Mesothelial cell of epicardium (in vitro differentiated cells): ENCODE measurements at regions not wholly inside any gene's neighbourhood (a gene's known extent, or its start where the extent isn't known, plus 50 kb on each side); places are given as distances from the start of the nearest gene placed in this dataset.

Experiments used
- DNase-seq, 2 experiments: peaks; one replicate each; pipeline ENCODE4 v3.0.0; 2021; ENCODE audit warnings: low spot score in 2 of 2; ENCODE audit not compliant: unreplicated experiment in 2 of 2
- H3K27ac Mint-ChIP-seq: 2 replicates; pipeline ENCODE4 v1.8.0; 2021; ENCODE audit warnings: mixed read lengths
- H3K27me3 Mint-ChIP-seq: 2 replicates; pipeline ENCODE4 v1.8.0; 2021; ENCODE audit warnings: low read depth, mixed read lengths
- H3K36me3 Mint-ChIP-seq: 2 replicates; pipeline ENCODE4 v1.8.0; 2021; ENCODE audit warnings: mixed read lengths
- H3K4me1 Mint-ChIP-seq: 2 replicates; pipeline ENCODE4 v1.8.0; 2021; ENCODE audit warnings: mixed read lengths
- H3K4me3 Mint-ChIP-seq: 2 replicates; pipeline ENCODE4 v1.8.0; 2021; ENCODE audit warnings: mild to moderate bottlenecking, moderate library complexity, mixed read lengths
- H3K9me3 Mint-ChIP-seq: 2 replicates; pipeline ENCODE4 v1.8.0; 2021; ENCODE audit warnings: mixed read lengths
- CTCF ChIP-seq: fragments of 200-600 bp; sonication (generic); IDR thresholded peaks from one replicate; pipeline ENCODE4 v1.5.0; 2021; ENCODE audit warnings: antibody characterized with exemption; ENCODE audit not compliant: unreplicated experiment

- Mint-ChIP-seq H3K4me1 (peaks cover 2% of the 10 kb centered on the region), H3K27me3 (no peaks in the 10 kb centered on the region), H3K9me3 (peaks cover 13% of the 10 kb centered on the region), H3K36me3 (no peaks in the 10 kb centered on the region), H3K4me3 (no peak overlapping the region), H3K27ac (no peak overlapping the region)
- DNase-seq, result no peak
- no peak for TF ChIP-seq CTCF
Measured at GRCh38 chr4:117428536-117428935, 343.2 kb upstream of the TRAM1L1 start.

DNA sequence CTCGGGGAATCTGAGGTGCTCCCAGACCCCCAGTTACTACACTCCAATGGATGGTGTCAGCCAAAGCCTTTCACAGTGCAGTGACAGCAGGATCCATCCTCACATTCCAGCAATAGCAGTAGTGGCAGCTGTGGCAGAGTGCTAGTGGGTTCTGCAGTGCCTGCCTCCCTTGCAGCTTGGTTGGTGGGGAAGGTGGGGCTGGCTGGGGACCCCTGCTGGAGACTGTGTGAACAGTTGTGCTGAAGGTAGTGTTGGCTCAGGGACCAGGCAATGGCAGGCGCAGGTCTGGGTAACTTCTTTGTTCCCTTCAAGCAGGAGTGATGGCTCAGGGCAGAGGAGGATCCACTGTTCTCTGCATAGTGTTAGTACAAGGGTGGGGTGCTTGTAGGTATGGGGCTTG is 343.7 kb upstream of the TRAM1L1 start:
- TF ChIP-seq CTCF, result no peak
- Mint-ChIP-seq H3K36me3 (no peaks in the 10 kb centered on the region), H3K27me3 (no peaks in the 10 kb centered on the region), H3K9me3 (peaks cover 8% of the 10 kb centered on the region), H3K4me1 (peaks cover 5% of the 10 kb centered on the region), H3K4me3 (no peak overlapping the region), H3K27ac (no peak overlapping the region)
- no peak for DNase-seq

DNA sequence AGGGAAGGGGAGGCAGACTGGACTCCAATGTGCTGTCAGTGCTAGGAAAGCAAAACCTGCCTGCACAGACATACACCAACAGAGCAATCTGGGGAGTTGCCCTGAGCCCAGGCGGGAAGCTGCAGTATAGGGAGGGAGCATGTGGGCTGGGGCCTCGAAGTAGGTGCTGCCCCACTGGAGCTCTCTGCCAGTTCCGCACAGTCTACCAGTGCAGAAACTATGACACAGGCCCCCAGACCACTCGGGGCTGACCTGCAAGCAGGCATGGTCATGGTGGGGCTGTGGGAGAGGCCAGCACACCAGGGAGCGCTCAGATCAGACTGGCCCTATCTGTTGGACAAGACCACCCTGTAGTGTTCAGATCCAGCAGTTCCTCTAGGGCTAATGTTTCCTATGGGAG is 344.1 kb upstream of the TRAM1L1 start:
- no peak for TF ChIP-seq CTCF
- H3K9me3 Mint-ChIP-seq, result peaks cover 4% of the 10 kb centered on the region
- no peak overlapping the region for H3K4me3 Mint-ChIP-seq
- no peak for DNase-seq
- H3K36me3 Mint-ChIP-seq, result no peaks in the 10 kb centered on the region
- no peaks in the 10 kb centered on the region for H3K27me3 Mint-ChIP-seq
- H3K4me1 Mint-ChIP-seq, result peaks cover 9% of the 10 kb centered on the region
- no peak overlapping the region for H3K27ac Mint-ChIP-seq

DNA sequence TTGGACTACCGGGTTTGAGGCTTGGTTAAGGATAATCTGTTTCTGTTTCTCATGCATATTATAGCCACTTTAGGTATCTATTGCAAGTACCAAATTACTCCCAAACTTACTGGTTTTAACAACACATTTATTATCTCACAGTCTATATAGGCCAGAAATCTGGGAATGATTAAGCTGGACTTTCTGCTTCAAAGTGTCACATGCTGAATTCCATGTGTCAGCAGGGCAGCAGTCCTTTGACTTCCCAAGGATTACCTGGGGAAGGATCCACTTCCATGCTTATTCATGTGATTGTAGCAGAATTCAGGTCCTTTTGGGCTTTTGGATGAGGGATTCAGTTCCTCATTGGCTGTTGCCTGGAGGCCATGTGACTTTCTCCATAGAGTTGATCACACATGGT is 349.0 kb upstream of the TRAM1L1 start:
- TF ChIP-seq CTCF, result no peak
- peaks cover 8% of the 10 kb centered on the region for H3K4me1 Mint-ChIP-seq
- no peaks in the 10 kb centered on the region for H3K36me3 Mint-ChIP-seq
- H3K4me3 Mint-ChIP-seq, result no peak overlapping the region
- DNase-seq, result no peak
- no peak overlapping the region for H3K27ac Mint-ChIP-seq
- no peaks in the 10 kb centered on the region for H3K27me3 Mint-ChIP-seq
- no peaks in the 10 kb centered on the region for H3K9me3 Mint-ChIP-seq

DNA sequence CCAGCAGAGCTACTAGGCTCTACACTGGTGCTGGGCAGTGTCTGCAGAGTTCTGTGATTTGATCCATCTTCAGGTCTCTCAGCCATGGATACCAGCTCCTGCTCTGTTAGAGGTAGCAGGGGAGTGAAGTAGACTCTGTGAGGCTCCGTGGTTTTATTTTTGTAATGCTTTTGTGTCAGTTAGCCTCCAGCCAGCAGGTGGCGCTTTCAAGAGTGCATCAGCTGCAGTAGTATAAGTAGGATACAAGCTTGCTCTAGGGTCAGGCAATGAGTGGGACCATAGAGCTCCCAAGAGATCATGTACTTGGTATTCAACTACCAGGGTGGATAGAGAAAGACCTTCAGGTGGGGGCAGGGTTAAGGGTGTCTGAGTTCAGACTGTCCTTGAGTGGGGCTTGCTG is 362.5 kb upstream of the TRAM1L1 start:
- Mint-ChIP-seq H3K9me3 (peaks cover 68% of the 10 kb centered on the region), H3K36me3 (no peaks in the 10 kb centered on the region), H3K4me1 (no peaks in the 10 kb centered on the region), H3K27me3 (no peaks in the 10 kb centered on the region), H3K27ac (no peak overlapping the region), H3K4me3 (no peak overlapping the region)
- TF ChIP-seq CTCF, result no peak
- DNase-seq, result no peak

DNA sequence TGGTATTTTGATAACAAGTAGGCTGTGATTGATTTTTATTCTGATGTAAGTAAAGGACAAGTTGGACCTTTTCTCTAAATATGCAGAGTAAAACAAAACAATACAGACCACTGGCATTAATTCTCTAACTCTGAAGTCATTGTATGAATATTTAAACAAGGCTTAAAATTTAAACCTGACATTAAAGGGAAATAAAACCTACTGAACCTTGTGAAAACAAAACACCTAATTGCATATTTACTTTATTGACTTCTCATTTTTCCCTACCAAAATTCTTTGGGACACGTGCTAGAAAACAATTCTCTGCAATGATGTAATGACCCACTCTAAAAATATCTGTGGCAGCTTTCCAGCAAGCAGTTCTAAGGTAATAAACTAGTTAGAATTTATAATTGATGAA is 369.7 kb upstream of the TRAM1L1 start:
- Mint-ChIP-seq H3K9me3 (peaks cover 32% of the 10 kb centered on the region), H3K36me3 (no peaks in the 10 kb centered on the region), H3K4me3 (no peak overlapping the region), H3K27me3 (no peaks in the 10 kb centered on the region), H3K4me1 (no peaks in the 10 kb centered on the region), H3K27ac (no peak overlapping the region)
- TF ChIP-seq CTCF, result no peak
- DNase-seq, result no peak
